Middle frontal gyrus (tissue), 1 donor: ENCODE measurements at regions not wholly inside any gene's neighbourhood (a gene's known extent, or its start where the extent isn't known, plus 50 kb on each side); places are given as distances from the start of the nearest gene placed in this dataset.
"Not testable (repeated sequence)": the region's sequence is repeated elsewhere in the genome, so short reads cannot be mapped to it uniquely, and the experiment has no call there.

ENCODE experiments used
- DNase-seq: peaks from one replicate; pipeline ENCODE4 v3.0.0-alpha.2; 2015; ENCODE audit warnings: low spot score; ENCODE audit errors: extremely low spot score

DNA sequence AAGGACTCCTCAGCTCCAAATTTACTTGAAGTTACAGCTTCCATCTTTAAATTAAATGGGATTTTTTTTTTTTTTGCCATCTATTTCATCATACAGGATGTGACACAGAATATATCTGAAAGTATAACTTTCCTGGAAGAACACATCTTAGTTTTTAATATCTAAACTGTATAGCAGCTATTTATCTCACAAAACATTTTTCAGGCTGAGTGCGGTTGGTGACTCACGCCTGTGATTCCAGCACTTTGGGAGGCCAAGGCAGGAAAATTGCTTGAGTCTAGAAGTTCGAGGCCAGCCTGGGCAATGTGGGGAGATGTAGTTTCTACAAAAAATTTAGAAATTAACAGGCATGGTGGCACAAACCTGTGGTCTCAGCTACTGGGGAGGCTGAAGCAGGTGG lies 142.3 kb upstream of the KCNJ18 start:
- not testable (repeated sequence) for DNase-seq

DNA sequence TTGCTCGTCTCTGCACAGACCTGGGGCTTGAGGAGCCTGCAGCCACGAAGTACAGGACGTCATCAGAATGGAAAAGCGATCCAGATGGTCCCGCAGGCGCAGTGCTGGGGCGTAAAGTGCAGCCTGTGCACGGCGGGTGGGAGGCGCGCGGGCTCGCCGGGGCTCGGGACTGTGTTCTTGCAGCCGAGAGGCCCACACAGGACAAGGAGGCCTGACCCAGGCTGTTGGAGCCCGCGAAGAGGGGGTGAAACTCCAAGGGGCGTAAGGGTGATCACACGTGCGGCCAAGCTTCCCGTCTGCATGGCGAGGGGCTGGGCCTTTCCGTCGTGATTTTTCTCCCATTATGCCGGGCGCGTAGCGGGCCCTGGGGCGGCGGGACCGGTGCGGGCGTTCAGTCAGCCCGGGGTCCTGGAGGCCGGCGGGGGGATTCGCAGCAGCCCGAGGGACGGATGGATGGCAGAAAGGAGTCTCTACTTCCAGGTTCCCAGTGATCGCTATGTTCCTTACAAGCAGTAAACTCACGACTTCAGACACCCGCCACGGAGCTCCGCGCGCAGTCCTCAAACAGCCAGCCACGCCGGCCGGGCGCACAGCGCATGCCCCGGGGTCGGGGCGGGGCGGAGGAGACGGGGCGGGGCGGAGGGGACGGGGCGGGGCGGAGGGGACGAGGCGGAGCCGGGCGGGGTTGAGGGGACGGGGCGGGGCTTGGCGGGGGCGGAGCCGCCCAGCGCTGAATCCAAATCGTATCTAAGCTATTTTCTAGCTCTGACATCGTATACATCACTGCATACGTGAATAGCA lies 141.0 kb upstream of the KCNJ18 start:
- peak; percentile 70 for DNase-seq

DNA sequence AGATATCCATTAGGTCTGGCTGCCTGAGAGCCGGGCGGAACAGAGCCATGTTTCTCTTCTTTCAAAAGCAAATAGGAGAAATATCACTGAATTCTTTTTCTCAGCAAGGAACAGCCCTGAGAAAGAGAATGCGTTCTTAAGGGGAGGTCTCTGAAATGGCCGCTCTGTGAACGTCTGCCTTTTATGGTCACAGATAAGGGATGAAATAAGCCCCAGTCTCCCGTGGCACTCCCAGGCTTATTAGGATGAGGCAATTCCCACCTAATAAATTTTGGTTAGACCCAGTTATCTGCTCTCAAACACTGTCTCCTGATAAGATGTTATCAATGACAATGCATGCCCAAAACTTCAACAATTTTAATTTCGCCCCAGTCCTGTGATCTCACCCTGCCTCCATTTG lies 133.4 kb upstream of the KCNJ18 start:
- DNase-seq: not testable (repeated sequence)

DNA sequence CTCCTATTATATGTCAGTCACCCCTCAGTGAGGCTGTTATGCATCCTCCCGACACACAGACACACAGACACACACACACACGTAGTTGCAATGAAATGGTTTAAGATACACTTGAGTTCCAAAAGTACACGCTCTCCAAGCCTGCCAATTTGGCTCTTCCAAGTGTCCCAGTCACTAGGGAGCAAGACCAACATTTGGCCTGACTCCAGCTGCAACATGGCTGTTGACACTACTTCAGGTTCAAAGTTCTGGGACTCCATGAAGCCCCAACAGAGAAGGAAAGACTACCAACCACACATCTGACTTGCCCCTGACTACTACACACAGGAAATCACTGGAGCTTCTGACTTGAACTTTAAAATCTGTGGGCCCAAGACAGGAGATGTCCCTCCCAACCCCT lies 128.1 kb upstream of the KCNJ18 start:
- no peak for DNase-seq

DNA sequence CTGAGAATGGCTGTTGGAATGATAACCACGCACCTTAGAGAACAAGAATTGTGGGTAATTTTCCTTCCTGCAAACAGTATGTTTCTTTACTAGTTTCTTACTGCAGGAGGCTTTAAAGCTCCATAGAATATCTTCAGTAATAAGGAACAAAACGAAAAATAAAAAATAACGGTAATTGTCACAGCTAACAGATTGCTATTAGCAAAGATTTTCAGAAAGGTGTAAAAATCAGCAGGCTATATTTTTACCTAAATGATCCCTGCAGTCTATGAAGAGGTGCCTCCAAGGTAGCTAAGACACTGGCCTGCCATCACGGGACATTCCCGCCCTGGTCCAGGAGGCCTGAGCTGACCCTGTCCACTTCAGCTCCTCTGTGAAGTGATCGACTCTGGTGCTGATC lies 127.6 kb upstream of the KCNJ18 start:
- DNase-seq: not testable (repeated sequence)

DNA sequence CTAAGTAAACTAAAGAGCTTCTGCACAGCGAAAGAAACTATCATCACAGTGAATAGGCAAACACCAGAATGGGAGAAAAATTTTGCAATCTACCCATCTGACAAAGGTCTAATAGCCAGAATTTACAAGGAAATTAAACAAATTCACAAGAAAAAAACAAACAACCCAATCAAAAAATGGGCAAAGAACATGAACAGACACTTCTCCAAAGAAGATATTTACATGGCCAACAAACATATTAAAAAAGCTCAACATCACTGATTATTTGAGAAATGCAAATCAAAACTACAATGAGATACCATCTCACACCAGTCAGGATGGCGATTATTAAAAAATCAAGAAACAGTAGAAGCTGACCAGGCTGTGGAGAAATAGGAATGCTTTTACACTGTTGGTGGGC lies 121.9 kb upstream of the KCNJ18 start:
- DNase-seq: not testable (repeated sequence)

DNA sequence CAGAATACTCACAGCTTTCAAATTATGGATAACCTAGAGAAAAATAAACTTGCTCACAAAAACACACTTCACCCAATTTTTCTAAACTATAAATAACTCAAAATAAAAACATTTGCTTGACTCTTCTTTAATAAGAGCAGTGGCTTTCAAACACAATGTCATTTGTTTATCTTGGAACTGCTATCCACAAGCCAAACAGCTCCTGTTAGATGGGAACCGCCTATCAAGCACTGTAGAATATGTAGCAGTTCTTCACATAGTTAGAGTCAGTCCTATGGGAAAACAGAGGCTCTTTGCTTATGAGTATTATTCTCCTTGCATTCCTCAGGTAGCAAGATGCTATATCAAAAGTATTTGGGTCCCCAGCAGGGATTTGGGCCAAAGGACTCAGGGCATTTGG lies 120.2 kb upstream of the KCNJ18 start:
- not testable (repeated sequence) for DNase-seq

DNA sequence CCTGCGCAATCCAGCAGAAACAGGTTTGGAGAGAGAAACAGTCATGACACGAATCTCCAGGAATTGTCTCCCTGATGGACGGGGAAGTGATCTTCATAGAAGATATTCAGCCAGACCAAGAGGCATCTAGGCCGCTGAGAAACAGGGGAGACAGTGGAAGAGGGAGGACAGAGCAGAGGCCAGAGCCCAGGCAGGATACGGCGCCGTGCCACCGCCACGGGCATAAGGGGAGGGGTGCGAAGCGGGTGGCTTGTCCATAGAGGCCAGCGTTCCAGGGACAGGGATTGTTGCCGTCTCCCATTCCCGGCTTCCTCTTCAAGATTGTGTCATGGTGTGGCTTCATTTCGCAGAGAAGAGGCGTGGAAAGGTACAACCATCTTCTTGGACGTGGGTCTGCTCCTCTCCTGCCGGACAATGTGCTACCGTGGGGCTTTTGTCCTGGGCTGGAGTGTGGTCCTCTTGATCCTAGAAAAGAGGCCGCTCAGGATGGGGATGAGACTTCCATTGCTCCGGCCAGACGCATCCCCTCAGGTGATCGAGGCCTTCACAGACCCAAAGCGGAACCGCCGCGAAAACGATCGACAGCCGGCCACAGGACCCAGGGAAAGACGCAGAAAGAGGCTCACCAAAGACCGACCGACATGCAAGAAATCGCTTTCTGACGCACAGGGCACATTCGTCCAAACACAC lies 118.9 kb upstream of the KCNJ18 start:
- not testable (repeated sequence) for DNase-seq

DNA sequence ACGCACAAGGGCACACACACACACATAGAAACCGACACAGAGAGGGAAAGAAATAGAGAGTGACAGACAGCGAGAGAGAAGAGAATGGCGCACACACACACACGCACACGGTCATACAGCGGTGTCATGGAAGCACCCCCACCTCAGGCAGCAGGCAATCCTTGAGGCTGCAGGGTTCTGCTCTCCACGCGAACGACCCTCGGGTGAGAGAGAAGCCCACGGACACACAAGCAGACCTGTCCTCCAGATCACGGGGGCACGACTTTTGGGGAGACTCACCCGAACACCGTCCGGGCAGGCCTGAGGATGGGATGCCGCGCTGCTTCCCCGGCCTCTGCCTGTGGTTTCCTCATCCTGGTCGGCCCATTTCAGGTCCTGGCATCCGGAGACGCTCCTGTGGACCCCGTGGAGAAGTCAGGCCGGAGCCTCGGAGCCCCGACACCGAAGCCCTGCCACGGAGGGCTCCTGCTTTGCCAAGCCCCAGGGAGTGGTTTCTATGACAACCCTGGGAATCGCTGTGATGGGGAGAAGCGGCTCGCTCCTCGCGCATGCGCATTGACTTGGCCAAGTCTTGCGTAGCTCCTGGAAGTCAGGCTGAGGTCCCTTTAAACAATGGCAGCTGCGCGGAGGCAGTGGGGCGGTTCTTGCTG lies 118.2 kb upstream of the KCNJ18 start:
- DNase-seq: peak; percentile 54

DNA sequence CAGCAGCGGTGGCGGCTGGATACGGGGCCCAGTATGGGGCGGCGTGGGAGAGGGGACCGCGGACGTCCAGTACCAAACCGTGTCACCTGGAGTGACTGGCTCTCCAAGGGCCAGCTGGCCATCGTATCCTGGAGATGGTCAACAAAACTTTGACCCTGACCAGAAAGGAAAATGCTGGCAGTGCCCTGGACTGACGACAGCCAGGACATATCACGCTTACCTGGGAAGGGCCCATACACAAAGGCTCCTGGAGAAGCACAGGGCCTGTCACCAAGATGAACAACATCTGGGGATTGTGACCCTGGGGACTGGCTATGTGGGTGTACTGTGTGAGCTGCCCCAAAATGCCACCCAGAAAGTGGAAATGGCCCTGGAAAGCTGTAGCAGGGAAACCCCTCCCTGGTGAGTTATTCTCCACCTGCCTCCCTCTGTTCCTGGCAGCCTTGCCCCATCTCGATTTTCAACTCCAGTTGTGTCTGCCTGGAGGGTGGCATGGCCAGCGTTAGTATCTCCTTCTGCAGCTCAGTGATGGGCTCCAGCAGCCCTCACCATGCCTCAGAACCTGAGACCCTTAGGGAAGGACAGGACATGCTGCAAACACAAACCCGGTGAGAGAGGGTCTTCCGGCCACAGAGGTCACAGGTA lies 117.6 kb upstream of the KCNJ18 start:
- DNase-seq: not testable (repeated sequence)

DNA sequence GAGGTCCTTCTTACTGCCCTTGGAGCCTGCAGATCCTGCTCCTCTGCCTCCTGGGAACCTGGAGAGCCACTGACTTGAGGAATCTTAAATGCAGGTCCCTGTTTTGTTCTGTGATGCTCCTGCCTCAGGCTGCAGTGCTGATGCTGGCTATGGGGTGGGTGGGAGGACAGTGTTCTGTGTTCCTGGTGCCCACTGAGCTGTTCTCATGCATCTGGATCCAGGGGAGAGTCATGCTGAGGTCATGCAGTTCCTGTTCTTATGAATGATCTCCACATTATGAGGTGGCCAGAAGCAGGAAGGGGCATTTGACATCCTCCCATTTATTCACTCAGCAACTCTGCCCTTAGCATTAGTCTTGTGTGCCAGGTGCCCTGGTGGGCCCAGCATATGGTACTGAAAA lies 113.5 kb upstream of the KCNJ18 start:
- not testable (repeated sequence) for DNase-seq

DNA sequence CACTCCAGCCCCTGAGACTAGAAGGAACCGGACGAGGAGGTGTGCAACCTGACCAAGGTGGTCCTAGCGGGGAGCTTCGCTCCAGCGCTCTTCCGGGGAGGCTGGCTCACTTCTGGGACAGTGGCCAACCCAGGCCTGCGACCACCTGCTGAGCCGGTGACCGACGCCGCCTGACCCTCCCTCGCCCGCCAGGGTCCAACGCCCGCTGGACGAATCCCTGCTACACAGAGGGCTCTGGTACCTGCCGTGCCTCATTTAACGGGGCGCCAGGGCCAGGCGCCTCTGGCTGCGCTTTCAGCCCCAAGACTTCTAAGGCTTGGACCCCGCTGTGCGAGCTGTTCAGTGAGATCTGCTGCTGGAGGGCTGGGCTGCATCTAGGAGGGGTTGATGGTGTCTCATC lies 99.5 kb upstream of the KCNJ18 start:
- DNase-seq: no peak

DNA sequence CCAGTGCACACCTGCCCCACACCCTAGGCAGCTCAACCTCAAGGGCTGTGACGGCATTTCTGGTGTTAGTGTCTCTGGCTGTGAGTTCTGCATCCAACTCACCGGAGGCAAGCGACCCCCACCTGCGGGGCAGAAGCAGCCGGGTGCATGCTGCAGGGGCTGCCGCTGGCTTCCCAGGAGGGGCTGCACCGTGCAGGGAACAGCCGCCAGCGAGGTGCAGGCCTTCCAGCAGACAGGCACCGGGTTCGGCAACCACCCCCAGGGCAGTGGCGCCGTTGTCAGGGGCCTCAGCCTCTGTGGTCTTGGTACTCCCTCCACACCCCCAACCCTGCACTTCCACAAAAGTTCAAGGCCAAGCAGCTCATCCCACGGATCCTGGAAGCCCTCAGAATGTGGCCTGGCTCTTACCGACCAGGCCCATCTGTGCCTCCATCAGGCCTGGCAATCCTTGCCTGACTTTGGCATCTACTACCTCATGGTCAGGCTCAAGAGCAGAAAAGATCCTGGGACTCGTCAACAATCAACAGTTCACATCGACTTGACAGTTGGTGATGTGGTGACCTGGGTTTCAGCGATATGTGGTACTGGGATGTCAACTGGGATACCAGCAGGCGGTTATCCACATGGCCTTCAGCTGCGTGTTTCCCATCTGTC lies 98.7 kb upstream of the KCNJ18 start:
- not testable (repeated sequence) for DNase-seq

DNA sequence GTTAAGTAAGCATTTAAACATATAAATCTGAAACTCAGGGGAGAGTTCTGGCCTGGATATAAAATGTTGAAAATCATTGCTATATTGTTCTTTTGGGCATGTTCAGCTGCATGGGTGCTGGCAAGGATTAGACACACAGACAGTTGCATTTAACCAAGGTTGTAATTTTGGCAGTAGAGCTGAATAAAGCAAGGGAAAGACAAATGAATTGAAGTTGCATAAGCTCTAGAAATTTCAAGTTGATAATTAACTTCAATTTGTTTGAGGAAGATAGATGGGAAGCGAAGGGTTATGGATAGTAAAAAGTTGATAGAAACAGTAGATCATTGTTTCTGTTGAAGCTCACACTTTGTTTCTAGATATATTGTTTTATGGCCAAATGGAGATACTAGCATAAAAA lies 97.2 kb upstream of the KCNJ18 start:
- no peak for DNase-seq

DNA sequence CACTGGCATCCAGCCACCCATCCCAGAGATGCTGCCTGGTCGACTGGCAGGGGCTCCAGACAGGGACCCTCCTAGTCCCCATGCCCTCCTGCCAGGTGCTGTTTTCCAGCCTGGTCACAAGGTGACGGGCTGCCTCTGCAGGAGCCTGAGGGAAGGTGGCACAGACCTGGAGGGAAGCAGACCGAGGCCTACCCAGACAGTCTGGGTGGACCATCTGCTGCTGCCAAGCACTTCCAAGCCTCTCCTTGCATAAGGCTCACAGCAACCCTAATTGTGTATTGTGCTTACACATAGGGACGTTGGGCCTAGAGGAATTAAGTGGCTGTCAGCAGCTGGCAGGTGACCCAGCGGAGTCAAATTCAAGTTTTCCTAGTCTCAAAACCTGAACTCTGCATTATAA lies 90.1 kb upstream of the KCNJ18 start:
- DNase-seq: no peak

DNA sequence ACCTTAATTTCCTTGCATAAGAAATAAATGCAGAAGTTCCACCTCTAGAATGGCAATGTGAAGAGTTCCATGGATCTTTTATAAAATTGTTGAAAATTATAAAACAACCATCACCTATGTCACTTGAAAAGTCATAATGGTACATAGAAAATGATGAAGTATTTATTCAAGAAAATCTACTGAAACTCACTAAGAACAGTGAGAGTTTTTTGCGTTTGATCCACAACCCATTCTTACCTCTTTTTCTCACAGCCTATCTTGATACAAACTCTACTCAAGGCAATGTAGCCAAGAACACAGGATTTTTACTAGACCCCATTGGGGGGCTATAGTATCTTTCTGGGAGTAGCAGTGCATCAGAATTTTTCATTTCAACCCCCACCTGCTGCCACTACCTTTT lies 89.0 kb upstream of the KCNJ18 start:
- not testable (repeated sequence) for DNase-seq

DNA sequence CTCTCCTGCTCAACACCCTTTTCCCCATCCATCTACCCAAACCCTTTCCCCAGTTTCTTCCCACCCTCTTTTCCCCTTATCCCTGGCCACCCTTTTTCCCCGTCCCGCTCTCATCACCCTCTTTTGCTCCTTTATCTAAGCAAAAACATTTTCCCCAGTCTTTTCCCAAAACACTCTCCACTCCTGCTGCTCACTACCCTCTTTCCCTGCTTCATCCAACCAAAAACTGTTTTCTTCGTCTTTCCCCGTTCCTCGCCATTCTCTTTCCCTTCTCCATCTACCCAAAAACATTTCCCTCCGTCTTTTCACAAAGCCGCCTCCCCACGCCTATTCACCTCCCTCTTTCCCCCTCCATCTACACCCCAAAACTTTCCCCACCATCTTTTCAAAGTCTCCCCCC lies 80.9 kb upstream of the KCNJ18 start:
- DNase-seq: not testable (repeated sequence)

DNA sequence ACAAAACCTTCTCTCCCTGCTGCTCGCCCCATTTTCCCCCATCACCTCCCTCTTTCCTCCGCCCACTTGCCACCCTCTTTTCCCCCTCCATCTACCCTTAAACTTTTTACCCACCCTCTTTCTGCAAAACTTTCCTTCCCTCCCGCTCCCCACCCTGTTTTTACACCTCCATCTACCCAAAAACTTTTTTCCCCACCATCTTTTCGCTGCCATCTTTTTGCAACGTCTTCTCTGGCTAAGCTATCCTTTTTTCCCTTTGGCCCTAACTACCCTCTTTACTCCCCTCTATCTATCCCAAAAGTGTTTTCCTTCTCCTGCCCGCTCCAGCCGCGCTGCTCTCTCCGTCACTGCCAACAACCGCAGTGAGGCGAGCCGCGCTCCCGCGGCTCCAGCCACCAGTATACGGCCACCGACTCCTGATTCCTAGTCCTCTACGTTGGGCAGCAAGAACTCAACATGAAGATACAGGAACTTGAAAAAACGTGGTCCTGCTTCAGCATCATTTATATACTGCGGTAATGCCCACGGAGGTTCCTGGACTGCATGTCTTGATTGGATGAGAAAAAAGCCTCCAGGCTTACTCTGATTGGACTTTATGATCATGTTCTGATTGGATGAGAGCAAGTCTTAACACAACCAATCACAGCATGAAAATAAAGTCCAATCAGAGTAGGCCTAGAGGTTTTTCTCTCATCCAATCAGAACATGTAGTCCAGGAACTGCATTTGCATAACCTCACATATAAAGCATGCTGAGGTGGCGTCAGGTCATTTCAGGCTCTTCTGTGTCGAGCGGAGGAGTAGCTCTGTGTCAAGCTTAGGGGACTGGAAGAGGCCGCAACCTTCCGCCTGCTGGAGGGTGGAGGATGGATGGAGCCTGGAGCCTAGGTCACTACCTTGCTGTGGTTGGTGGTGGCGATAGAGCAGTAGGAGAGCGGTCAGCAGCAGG lies 79.9 kb upstream of the KCNJ18 start:
- not testable (repeated sequence) for DNase-seq

DNA sequence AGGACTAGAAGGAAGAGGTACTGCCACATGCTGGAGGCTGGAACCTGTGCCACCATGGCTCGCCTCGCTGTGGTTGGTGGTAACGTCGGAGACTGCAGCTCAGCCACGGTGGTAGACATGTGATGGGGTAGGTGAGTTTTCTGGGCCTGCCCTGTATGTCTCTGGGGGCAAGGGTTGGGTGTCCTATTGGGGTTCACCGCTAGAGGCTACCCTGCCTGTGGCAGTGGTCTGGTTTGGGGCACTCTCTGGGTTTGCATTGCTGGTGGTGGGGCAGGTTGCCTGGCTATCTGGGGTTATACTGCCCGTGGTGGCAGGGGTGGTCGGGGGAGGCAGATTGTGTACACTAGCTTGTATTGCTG lies 79.3 kb upstream of the KCNJ18 start:
- DNase-seq: no peak

DNA sequence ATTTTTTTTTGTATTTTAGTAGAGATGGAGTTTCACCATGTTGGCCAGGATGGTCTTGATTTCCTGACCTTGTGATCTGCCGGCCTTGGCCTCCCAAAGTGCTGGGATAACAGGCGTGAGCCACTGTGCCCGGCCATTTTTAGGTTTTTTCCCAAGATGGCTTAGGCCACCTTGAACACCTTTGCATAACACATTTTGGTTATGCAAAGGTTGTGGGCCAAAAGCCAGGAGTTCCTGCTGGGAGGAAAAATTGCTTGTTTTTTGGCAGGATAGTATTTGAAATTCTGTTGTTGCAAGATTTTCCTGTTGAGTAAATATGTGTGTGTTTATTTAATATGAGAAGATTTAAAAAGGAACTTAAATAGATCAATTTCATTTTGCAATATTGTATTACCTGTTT lies 65.3 kb upstream of the KCNJ18 start:
- not testable (repeated sequence) for DNase-seq
